MM.1S (cell line): ENCODE measurements at regions not wholly inside any gene's neighbourhood (a gene's known extent, or its start where the extent isn't known, plus 50 kb on each side); places are given as distances from the start of the nearest gene placed in this dataset.

Experiments used
- CTCF ChIP-seq: fragments of 300-600 bp; sonication (generic); IDR thresholded peaks from 2 replicates; pipeline ENCODE4 v1.5.1; 2016; ENCODE audit warnings: antibody characterized with exemption, low read length, mixed read lengths
- EZH2 ChIP-seq: fragments of 300-600 bp; sonication (generic); optimal IDR thresholded peaks from 2 replicates; pipeline ENCODE3; 2017; ENCODE audit warnings: low read depth, mild to moderate bottlenecking, antibody characterized with exemption, low read length, mixed read lengths

GRCh38 chr21:18070392-18070791 is 174.2 kb upstream of the CHODL start:
- TF ChIP-seq EZH2 = no peak
- TF ChIP-seq CTCF = no peak
